DMS153 treated with DMSO at 0.1 percent for 48 hours (cell line): ENCODE measurements at regions not wholly inside any gene's neighbourhood (a gene's known extent, or its start where the extent isn't known, plus 50 kb on each side); places are given as distances from the start of the nearest gene placed in this dataset.

Experiments
- DNase-seq: peaks from one replicate; lab custom pipeline; 2025; ENCODE audit not compliant: unreplicated experiment; lab: John Stamatoyannopoulos, UW

DNA sequence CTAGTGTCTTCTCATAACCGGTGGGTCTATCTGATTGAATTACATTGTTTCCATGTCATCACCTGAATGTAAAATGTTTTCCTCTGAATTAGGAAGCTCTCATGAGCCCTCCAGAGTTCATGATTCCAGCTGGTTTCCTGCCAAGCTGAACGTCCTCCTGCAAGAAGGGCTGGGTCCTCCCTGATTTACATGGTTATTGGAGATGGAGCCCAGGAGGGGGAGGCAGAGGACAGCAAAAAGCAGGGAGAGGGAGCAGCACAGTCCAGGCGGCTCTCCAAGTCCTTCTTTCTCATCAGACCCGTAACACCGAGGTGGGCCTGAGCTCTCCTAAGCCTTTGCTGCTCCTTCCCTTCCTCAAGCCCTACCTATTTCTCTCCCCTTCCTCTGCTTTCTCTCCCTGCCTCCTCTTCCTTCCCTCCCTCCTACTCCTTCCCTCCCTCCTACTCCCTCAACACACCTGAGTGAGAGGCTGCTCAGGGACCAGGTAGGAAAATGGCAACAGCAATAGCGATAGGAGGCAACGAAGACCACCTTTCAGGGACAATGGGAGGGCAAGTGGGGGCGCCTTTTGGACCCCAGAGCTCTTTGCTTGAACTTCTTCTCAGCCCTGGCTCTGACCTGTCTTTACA, 265.9 kb downstream of the PRDM2 start:
- peak; percentile 62 for DNase-seq

DNA sequence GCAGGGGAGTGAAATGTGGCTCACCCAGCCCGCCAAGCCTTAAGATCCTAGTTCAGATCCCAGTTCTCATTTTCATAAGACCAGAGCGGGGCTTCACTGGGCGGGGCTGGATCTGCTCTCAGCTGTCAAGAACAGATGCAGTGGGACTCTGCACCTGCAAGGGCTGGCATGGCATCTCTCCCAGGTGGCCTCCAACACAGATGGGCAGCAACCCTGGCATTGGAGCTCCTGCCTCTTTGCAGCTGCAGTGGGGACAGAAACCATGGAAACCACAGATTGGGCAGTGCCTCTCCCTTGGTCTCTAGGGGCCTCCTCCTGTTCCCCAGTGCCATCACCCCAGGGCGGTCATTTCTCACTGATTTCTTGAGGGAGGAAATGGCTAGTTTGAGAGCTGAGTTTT, 267.7 kb downstream of the PRDM2 start:
- no peak for DNase-seq

- no peak for DNase-seq
Measured at GRCh38 chr1:13968361-13968760, 268.4 kb downstream of the PRDM2 start.

DNA sequence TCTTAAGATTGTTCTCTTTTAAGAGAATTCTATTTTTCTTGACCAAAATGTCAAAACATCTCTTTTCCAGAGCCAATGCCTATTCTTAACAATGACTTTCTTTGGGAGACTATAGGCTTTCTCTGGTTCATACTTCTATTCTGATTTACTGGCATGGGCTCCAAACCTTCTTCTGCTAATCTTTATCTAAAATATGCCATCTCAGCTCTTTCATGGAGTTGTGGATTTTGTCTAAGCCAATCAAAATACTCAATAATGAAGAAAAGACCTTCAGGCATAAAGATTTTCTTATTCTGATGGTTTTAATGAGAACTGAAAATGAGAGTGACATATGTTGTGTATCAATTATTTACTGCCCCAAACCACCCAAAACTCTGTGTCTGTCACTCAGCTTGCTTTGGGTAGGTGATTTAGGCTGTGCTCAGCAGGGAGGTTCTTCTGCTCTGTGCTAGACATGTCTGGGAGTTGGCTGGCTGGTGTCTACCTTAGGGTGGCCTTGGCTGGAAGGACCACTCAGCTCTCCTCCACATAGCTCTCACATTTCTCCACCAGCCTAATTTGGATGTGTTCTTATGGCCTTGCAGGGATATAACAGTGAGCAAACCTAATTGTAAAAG, 270.8 kb downstream of the PRDM2 start:
- no peak for DNase-seq

- DNase-seq = no peak
Measured at GRCh38 chr1:13976485-13976884, 276.5 kb downstream of the PRDM2 start.

DNA sequence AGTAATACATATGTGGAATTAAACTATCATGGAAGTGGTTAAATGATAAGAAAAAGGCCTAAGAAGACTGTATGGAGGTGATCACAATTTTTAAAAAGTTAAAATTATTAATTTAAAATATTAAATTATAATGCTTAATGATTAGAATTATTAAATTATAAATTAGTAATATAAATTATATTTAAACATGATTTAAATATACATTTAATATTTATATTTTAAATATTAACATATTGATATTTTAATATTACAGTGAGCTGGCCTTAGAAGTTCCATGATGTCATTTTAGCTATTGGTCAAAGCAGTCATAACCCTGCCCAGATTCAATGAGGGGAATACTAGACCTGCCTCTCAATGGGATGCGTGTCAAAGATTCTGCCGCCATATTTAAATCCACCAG, 281.2 kb downstream of the PRDM2 start:
- DNase-seq = no peak

DNA sequence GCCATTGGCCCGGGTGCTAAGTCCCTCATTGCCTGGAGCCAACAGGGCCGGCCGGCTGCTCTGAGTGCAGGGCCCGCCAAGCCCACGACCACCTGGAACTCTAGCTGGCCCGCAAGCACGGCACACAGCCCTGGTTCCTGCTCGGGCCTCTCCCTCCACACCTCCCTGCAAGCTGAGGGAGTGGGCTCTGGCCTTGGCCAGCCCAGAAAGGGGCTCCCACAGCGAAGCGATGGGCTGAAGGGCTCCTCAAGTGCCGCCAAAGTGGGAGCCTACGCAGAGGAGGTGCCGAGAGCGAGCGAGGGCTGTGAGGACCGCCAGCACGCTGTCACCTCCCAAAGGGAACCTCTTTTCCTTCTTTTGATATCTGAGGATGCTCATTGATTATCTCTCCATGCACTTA, 283.4 kb downstream of the PRDM2 start:
- DNase-seq = no peak

DNA sequence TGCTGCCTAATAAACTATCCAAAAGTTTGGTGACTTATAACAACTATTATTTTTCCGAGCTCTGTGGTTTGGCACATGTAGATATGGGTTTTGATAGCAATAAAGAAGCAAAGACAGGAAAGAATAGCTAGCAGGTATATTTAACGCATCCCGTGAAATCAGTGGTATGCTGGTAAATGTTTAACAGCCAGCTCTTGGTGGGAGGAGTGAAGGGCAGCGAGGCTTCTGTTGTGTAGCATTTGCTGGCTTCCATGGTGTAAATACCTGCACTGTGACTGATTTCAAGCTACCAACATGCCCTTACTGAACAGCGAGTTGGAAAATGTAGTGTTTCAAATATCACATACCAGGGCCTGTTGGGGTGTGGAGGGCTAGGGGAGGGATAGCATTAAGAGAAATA, 291.0 kb downstream of the PRDM2 start:
- DNase-seq = no peak

GRCh38 chr1:13992489-13993285, 292.7 kb downstream of the PRDM2 start:
- DNase-seq = no peak

DNA sequence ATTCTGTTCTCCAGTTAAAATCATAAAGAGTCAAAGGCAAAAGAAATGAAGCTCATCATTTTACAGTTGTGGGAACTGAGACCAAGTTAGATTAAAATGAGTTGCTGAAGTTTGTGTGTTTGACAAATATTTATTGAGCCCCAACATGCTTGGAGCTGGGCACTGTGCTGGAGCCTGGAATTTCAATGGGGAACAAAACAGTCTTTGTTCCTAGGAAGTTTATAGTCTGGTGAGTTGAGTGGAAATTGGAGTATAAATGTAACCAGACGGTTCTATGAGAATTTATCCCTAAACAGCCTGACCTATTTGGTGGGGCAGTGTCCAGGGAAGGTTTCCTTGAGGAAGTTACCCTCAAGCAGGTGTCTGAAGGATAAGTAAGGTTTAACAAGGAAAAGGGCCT, 294.4 kb downstream of the PRDM2 start:
- DNase-seq = no peak

- no peak for DNase-seq
Measured at GRCh38 chr1:13996334-13996733, 296.3 kb downstream of the PRDM2 start.

DNA sequence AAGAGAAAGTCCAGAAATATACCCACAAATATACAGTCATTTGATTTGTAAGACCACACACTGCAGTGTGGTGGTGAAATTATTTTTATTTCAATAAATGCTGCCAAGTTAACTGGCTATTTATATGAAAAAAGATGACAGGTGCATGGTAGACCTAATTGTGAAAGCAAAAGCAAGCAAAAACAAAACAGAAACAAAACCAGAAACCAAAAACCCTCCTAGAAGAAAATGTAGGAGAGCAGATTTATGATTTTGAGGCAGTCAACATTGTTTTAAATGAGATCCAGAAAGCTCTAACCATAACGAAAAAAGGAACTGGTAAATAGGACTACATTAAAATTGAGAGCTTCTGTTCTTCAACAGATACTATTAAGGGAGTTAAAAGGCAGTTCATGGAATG, 303.6 kb downstream of the PRDM2 start:
- no peak for DNase-seq

DNA sequence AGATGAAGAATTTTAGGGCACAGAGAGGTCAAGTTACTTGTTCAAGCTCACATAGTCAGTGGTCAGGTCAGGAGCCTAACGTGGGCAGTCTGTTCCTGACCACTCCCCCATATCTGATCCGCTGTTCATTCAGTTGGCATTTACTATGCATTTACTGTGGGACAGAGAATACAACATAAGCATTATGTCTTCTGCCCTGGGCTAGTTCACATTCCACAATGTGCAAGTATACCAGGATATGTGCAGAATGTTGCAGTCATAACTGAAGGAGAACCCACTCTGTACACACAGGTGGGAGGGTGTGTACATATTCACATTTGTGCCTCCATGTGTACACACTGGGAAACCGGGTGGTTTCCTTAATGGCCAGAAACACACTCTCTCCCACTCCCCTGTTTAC, 309.6 kb downstream of the PRDM2 start:
- DNase-seq = no peak

DNA sequence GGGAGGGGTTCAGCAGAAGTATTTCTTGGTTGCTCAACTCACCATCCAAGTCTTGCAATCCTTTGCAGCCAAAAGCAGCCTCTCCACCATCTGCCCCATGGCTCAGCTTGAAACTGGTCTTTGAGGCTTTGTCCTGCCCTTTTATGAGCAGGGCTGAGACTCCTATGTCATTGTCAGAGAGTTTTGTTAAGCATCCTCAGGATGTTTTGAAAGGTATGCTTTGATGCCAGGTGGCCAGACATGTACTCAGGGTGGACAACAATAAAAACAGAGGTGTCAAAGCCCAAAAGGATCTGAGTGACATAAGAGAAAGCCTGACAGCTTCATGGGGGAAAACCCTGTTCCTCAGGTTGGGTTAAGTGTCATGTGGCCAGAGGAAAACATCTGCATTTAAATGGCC, 310.5 kb downstream of the PRDM2 start:
- DNase-seq = no peak

- no peak for DNase-seq
Measured at GRCh38 chr1:14011132-14011531, 311.1 kb downstream of the PRDM2 start.

- no peak for DNase-seq
Measured at GRCh38 chr1:14011888-14012287, 311.9 kb downstream of the PRDM2 start.

- DNase-seq = no peak
Measured at GRCh38 chr1:14014929-14015328, 314.9 kb downstream of the PRDM2 start.

- no peak for DNase-seq
Measured at GRCh38 chr1:14015917-14016316, 315.9 kb downstream of the PRDM2 start.

DNA sequence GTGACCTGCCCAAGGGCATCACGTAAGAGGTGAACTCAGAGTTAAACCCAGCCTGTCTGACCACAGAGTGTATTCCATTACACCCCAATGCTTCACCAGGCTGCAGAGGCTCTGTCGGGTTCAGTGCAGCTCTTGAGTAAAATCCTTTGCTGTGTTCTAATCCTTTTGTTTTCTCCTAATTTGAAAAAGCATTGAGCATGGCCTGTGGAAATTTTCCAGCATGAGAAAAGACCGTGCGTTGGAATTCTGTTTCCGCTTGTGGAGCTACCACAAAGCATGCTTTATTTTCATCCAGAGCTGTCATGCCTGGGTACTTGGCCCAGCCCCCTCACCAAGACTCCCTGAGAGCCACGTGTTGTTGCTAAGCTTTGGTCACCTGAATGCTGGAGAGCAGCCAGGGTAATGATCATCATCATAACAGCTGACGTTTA, 317.6 kb downstream of the PRDM2 start:
- no peak for DNase-seq

DNA sequence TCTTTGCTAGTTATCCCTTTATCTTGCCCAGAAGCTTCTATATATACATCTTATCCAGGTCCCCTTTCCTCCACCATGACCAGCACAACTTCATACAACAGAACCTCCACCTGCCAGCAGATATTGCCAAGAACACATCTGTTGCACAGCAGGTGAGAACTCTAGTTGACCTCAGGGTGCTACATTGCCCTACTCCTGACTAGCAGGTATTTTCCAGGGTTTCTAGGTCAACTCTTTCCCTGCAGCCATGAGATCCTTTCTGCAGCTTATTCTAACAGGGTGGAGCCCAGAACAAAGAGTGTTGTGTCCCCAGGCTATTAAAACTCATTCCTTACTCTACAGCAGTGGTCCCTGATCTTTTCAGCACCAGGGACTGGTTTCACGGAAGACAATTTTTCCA, 319.5 kb downstream of the PRDM2 start:
- DNase-seq = no peak

DNA sequence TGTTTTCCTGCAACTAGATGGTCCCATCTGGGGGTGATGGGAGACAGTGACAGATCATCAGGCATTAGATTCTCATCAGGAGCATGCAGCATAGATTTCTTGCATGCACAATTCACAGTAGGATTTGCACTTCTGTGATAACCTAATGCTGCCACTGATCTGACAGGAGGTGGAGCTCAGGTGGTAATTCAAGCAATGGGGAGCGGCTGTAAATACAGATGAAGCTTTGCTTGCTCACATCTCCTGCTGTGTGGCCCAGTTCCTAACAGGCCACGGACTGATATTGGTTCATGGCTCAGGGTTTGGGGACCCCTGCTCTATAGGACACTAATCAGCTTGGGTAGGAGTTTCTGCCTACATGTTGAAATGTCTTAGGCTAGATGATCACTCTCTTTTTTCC, 320.0 kb downstream of the PRDM2 start:
- no peak for DNase-seq

- no peak for DNase-seq
Measured at GRCh38 chr1:14027099-14027498, 327.1 kb downstream of the PRDM2 start.
